GM18520 (cell line): ENCODE measurements at regions not wholly inside any gene's neighbourhood (a gene's known extent, or its start where the extent isn't known, plus 50 kb on each side); places are given as distances from the start of the nearest gene placed in this dataset.

ENCODE experiments used
- ATAC-seq: cut with Tn5 transposase; IDR thresholded peaks from one replicate; pipeline ENCODE4 v1.9.1; 2021; ENCODE audit not compliant: unreplicated experiment

DNA sequence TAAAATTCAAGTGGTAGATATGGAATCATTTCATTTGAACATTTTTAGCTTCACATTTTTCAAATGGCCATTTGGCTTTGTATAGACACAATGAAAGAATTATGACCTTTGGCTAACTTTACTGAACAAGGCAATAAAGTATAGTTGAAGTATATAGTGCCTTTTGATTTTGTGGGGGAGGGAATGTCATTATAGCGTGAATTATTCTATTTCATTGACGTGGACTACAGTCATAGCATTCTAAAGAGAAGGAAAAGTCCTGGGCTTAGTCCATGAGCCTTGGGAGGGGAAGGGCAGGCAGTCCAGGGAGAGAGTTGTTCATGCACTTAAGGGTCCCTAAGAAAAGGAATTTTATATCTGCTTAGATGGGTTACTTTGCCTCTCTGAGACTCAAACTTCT is 181.4 kb upstream of the GPR26 start:
- ATAC-seq, result no peak

DNA sequence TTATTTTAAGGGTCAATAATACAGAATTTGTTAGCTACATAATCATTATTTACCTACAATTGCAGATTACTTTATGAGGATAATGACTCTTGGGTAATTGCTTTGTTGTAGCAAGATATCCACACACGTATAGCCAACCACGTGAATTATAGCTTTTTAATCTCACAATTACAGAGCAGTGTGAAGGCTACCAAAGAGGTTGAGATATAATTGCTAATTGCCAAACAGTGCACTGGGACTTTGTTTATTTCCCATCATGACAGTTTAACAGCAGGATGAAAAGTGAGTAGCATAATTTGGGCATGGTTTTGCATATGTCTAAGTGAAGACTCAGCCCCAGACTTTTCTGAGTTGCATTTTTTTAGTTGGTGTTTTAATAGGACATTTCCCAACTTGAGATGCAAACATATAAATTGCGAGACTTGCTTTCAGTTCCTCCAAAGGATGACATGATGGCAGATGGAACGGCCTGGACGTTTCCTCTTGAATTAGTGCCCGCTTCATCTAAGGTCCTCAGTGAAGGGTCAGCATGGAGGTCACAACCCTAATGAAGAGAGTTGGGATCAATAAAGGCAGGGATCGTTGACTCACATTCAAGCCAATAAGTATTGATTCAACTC is 180.7 kb upstream of the GPR26 start:
- ATAC-seq, result no peak

DNA sequence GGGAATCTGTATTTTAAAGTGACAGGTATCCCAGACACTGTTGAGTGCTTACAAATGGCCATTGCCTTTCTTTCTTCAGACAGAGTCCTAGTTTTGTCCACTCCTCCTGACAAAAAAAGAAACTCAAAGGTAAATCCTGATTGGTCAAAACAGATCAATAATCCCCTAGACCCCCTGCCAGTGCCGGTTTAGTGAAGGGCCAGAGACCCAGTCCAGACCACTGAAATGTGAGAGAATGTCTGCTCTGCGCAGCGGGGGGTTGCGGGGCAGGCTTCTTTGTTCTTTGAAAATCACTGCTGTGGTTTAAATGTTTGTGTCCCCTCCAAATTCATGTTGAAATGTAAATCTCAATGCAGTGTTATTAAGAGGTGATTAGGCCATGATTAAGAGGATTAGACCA is 177.7 kb upstream of the GPR26 start:
- no peak for ATAC-seq

DNA sequence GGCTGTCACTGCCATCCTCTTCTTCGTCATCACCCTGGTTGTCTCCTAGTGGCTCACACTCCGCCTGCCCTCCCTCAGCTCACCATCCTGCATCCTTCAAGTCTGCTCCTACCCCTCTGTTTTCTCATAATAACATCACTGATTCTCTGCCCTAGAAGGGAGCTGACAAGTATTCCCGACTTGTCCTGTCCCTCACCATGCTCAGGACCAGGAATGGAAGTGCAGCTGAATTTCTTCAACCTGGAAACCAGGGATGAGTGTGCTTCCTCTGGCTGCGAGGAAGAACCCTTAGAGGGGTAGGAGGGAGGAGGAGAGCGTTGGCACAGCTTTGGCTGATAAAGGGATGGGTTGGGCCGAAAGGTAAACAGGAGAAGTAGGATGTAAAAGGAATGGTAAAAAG is 174.8 kb upstream of the GPR26 start:
- no peak for ATAC-seq

DNA sequence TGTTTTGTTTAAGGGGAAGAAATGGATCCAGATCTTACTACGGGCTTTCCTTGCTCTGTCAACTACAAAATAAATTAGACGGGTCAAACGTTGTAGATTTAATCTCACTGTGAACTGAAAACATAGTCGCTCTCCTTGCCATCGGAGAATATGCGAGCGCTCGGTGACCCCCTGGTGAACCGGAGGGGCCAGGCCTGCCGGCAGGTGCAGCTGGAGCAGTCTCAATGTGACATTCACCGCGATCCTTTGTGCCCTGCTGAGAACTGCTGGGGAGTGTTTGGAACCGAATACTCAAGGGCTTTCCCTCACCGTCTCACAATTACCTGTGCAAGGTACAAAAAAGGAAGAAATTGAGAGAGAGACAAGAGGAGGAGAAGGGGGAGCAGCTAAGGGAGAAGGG is 174.1 kb upstream of the GPR26 start:
- no peak for ATAC-seq

DNA sequence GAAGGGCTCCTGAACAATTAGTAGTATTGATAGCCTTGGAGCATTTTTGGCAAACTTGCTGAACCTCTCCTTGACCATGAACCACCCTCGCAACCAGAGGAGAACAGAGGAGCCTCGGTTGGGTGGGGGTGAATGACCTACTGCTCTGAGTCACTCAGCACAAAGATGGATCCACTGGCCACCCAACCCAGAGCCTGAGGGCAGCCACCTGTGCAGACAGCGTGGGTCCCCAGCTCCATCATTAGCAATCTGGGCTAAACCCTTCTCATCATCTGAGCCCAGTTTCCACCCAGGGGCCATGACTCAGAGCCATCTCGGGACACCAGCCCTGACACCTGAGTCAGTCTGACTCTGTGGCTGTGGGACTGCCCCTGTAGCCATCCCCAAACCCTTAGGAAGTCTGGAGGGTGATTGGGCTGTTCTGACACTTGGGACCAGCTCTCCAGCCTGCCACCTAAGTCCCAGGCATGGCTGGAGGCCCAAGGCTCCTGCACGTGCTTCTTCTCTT is 171.8 kb upstream of the GPR26 start:
- ATAC-seq, result no peak

DNA sequence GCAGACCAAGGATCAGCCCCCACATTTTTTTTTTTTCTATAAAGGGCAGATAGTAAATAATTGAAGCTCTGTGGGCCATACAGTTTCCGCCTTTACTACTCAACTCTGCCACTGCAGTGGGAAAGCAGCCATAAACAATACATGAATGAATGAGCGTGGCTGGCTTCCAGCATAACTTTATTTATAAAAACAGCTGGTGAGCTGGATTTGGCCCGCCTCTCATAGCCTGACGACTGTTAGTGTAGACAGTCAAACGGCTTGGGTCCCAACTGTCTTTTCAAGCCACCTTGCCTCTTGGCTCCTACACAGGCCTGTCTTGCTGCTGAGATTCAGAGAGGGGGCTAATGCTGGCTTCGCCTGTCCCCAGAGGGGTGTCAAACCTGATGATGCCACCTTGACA is 169.8 kb upstream of the GPR26 start:
- no peak for ATAC-seq

DNA sequence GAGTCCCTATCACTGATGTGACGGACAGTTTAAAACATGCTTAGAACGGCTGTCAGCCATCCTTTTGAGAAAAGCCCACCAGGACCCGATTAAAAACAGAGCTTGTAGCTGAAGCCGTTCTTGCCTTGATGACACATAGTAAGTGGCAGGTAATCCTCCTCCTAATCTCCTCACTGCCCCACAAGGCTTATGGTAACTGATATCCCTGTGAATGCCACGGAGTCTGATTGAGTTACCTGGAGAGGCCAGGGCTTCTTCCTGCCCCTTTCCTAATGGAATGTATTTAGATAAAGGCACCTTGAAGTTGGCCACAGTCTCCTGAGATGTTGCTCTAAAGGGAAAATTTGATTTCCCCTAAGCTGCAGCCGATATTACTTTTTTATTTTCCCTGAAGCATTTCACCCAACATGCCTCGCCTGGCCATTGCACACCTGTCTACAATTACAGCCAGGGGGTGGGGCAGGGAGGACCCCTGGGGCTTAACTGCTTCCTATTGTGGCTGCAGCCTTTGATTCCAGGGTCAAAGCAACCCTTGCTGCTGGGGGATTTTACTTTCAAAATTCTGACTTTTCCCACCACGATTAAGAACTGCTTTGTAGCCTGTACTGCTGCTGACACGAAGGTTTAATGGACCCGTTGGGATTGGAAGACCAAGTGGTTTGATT is 169.0 kb upstream of the GPR26 start:
- no peak for ATAC-seq

DNA sequence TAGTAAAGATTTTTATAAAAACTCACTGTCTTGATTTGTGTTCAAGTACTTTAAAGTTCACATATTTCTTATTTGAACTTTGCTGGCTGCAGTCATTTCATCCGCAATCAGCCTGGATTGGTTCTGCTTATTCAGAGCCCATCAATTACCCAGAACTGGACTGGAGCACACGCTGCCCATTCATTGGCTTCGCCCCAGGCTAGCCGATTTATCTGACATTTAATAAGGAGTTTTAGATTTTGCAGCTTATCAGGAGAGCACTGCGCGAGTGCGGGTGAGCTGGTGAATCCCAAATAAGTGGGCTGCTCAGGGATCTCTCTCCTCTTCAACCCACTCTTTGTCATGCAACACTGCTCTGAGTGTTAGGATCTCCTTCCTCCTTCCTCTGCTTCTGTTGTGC is 166.0 kb upstream of the GPR26 start:
- ATAC-seq, result no peak

DNA sequence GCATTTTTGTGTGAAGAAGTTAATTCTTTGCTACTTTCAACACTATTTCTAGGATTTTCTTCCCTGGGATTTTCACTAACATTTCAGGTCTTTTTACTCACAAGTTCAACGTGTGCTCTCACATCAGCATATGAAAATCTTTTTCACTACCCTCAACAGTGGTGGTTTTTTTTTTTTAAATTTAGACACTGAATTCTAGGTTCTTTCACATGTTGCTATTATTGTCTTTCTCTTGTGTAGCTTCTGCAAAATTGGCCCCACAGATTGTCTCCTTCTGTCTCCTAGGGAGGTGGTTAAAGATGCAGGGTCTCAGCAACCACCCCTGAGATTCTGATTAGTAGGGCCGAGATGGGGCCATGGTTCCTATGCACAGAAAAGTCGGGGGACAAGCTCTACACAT is 165.0 kb upstream of the GPR26 start:
- no peak for ATAC-seq

DNA sequence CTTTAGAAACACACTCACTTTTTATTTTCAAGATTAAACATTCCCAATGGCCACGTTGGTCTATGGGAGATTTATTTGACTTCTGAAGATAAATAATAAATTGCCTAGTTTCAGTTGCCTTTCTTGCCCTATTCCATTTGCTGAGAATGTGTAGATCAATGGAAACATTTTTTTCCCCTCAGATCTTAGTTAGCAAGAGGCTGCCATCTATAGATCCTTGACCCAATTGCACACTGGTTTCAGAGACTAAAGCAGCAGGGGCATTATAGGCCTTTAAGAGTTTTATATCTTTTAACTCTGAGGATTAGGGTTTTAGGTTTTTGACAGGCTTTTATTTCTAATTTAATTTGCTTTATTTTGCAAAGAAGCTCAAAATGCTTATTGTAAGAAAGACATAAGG is 163.2 kb upstream of the GPR26 start:
- ATAC-seq, result no peak

DNA sequence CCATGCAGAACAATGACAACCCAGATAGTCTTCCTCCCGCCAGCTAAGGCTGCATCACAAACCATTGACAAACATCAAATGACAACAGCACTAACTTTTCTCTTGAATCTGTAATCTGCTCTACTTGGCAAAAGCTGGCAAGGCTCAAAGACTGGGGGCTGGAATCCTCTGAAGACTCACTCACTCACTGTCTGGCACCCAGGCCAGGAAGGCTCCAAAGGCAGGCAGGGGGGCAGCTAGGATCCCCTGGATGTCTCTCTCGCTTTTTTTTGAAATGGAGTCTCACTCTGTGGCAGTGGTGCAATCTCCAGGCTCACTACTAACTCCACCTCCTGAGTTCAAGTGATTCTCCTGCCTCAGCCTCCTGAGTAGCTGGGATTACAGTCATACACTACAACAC is 159.7 kb upstream of the GPR26 start:
- ATAC-seq, result no peak

DNA sequence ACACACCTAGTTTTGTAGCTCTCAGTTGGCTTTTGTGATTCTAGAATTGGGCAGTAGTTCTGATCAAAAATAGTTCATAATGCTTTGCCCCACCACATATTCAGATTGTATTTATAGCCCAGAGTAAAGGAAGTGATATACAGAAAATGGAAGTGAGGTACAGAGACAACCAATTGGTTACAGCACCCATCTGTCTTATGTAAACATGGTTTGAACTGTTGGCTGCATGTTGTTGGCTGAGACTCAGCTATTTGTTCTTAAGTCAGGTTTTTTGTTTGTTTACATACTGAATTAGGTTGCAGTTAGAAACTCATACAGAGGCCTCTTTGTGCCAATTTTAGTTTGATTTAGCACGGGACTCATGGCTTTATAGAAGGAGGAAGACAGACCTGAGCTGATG is 158.9 kb upstream of the GPR26 start:
- no peak for ATAC-seq

DNA sequence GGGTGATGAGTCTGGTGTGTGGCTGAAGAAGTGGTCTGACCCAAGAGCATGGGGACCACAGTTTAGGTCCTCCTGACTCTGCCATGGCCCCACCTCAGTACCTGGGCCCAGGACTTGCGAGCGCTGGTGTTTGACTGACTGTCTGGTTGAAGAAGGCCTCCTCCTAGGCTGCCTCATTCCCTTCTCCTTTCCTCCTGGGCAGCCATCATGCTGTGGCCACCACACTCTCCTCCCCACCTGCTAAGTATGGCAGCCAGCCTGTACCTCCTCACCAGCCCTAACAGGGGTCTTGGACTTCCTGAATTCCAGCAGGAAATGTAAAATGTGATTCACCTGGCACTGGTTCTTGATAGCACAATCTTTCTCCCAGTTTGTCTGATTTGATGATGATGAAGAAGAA is 156.8 kb upstream of the GPR26 start:
- ATAC-seq, result no peak

DNA sequence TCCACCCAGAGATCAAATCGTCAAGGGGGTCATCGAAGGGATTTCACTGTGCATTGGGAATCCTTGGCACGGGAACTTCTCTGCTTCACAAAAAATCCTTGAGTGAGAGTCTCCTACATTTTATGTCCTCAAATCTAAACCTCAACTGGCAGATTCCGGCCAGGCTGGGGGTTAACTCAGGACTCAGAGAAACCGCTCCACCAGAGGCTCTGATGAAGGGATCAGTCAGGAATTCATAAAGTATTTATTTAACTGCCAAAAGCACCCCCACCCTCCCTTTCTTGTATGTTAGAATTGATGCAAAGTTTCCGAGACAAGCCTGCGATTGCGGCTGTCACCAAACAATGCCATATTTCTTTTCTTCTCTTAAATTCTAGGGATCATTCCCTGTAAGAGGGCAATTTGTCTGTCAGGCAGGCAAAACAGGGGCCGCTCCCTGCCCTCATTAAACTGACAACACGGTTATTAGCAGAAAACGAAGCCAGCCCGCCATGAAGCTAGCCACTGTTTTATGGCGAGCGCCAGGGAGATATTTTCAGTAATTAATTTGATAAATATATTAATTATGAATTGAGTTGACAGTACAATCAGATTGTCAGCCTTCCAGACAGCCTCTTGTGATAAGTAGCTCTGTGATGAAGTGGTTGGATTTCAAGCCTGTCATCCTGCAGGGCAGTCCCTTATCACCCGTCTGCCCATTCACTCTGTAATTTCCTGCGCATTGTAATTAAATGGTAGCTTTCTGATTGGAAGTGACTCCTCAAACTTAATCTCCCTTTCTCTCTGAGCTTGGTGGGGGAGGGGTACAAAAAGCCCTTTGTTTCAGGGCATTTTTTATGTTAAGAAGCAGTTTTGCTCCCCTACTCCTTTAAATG is 153.0 kb upstream of the GPR26 start:
- no peak for ATAC-seq

DNA sequence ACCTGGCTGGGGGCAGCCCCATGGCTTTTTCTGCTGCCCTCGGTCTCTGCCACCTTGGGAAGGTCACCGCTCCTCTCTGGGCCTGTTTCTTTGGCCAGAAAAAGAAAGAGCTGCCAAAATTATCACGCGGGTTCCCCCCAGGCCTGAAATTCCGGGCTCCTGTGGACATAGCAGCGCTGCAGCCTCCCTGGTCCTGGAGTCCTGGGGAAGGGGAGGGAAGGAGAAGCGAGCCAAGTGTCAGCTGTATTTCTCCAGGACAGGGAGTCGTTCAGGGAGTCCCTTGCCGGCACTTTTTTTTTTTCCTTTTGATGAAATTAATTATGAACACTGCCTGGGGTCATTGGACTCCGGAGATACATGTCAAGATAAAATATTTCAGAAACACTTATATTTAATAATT is 152.3 kb upstream of the GPR26 start:
- no peak for ATAC-seq

DNA sequence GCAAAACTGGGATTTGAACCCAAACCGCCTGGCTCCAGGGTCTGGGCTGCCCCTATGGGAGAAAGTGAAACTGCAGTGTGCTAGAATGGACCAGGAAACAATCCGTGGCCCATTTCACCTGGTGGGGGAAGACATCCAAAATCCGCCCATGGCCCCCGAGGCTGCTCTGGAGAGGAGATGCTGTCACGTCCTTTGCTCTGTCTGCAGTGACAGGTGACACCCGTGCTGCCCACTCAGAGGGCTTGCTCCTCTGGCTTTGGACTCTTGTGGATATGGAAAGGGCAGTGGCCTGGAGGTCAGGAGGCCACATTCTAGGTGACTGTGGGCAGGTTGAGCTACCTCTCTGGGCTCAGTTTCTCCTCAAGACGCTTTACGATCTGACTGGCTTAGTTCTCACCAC is 151.2 kb upstream of the GPR26 start:
- no peak for ATAC-seq

DNA sequence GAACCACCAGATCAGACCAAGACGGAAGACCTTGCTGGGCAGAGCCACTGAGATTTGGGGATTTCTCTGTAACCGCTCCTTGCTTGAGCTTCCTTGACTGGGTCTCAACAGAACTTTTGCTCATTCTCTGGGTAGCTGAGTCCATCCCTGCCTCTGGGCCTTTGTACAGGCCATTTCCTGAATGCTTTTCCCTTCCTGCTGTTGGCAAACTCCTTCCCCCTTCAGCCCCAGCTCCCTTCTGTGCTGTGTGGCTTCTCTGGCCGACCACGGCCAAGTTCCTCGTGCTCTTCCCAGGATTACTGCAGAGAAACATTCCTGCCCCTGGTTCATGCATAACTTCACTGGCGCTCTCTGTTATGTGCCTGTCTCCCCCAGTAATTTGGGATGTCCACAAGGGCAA is 150.5 kb upstream of the GPR26 start:
- ATAC-seq, result no peak

DNA sequence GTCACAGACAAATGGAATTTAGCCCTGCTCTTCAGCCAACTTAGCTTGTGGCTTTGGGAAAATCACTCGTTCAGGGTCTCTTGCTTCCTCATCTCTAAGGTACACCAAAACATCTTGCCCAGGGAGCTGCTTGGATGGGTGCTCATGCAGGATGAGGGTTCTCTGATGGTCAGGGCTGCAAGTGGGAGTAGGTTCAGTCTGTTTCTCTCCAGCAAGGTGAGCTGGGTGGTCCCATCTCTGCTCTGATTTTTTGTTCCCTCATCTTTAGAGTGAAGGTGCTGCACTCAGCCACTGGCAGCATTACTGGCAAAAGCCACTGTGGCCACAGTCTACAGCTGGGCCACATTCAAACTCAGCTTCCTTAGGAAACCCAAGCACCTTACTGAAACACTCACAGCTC is 149.9 kb upstream of the GPR26 start:
- no peak for ATAC-seq

DNA sequence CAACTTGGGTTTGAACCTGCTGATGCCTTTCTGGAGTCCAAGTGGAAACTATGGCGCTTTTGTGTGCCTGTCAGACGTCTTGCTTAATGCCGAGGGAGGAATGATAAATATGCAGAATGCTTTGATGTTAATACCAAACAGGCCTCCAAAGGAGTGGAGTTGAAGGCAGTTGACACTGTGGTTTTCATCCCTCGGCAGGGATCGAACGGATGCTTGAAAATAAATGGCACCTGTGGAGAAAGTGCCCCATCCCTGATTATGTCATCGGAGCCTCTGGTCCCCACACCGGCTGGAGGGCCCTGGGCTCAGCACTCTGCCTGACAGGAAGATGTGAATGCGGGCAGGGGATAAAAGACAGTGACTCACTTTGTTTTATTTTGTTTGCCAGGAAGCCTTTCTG is 148.7 kb upstream of the GPR26 start:
- no peak for ATAC-seq

DNA sequence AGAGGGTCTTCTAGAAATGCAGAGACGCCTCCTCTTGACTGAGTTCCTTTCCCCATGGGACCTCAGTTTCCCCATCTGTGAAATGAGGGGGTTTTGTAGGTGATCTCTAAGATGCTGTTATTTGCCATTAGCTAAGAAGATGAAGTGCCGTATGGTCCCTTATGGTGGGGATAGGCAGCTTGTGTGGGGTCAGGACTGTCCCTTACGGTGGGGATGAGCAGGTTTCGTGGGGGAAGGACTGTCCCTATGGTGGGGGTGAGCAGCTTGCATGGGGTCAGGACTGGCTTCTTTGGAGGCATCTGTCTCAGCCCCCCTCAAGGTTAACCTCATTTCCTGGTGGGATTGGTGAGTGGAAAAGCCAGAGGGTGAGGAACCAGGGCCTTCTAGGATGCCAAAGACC is 148.3 kb upstream of the GPR26 start:
- no peak for ATAC-seq

DNA sequence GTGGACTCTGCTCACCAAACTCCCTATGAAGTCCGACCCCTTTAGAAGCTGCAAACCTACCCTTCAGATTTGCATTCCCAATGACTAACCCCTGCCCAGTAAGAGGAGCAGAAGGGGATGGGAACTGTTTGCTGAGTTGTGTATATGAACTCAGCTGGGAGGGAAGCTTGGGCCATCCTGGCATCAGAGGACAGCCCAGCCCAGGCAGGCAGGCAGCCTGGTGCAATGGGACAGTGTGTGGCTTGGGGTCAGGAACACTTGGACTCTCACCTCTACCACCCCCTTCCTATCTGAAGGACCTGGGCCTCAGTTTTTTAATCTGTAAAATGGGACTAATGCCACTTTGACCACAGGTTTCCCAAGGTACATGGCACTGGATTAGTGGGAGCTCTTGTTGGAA is 147.4 kb upstream of the GPR26 start:
- ATAC-seq, result no peak
